ENCODE measurements at regions not wholly inside any gene's neighbourhood (a gene's known extent, or its start where the extent isn't known, plus 50 kb on each side); places are given as distances from the start of the nearest gene placed in this dataset.
"Not testable (repeated sequence)": the region's sequence is repeated elsewhere in the genome, so short reads cannot be mapped to it uniquely, and the experiment has no call there.

- Mint-ChIP-seq H3K4me1 (ENCODE audit: low read depth) (no peaks in the 10 kb centered on the region), H3K27me3 (ENCODE audit: low read depth) (peaks cover 22% of the 10 kb centered on the region), H3K36me3 (ENCODE audit: low read depth) (no peaks in the 10 kb centered on the region), H3K4me3 (ENCODE audit: unreplicated experiment) (no peak overlapping the region), H3K27ac (ENCODE audit: unreplicated experiment) (no peak overlapping the region), H3K9me3 (ENCODE audit: low read depth) (peaks cover 2% of the 10 kb centered on the region)
- no peak for TF ChIP-seq CTCF (IDR thresholded peaks at IDR 0.05)
- DNase-seq (ENCODE audit: low spot score), result no peak
Observed at GRCh38 chr2:15692551-15693377, 101.1 kb downstream of the DDX1 start.

- H3K4me1 Mint-ChIP-seq (ENCODE audit: low read depth), result no peaks in the 10 kb centered on the region
- no peak for TF ChIP-seq CTCF (IDR thresholded peaks at IDR 0.05)
- no peak for DNase-seq (ENCODE audit: low spot score)
- H3K27ac Mint-ChIP-seq (ENCODE audit: unreplicated experiment), result no peak overlapping the region
- peaks cover 19% of the 10 kb centered on the region for H3K27me3 Mint-ChIP-seq (ENCODE audit: low read depth)
- no peaks in the 10 kb centered on the region for H3K36me3 Mint-ChIP-seq (ENCODE audit: low read depth)
- no peak overlapping the region for H3K4me3 Mint-ChIP-seq (ENCODE audit: unreplicated experiment)
- H3K9me3 Mint-ChIP-seq (ENCODE audit: low read depth), result peaks cover 2% of the 10 kb centered on the region
Observed at GRCh38 chr2:15693382-15693781, 101.7 kb downstream of the DDX1 start.

GRCh38 chr2:15693926-15694588, 102.4 kb downstream of the DDX1 start:
- H3K27me3 Mint-ChIP-seq (ENCODE audit: low read depth), result peaks cover 13% of the 10 kb centered on the region
- H3K27ac Mint-ChIP-seq (ENCODE audit: unreplicated experiment), result no peak overlapping the region
- TF ChIP-seq CTCF (IDR thresholded peaks at IDR 0.05), result no peak
- DNase-seq (ENCODE audit: low spot score), result no peak
- H3K36me3 Mint-ChIP-seq (ENCODE audit: low read depth), result no peaks in the 10 kb centered on the region
- no peaks in the 10 kb centered on the region for H3K4me1 Mint-ChIP-seq (ENCODE audit: low read depth)
- peaks cover 2% of the 10 kb centered on the region for H3K9me3 Mint-ChIP-seq (ENCODE audit: low read depth)
- H3K4me3 Mint-ChIP-seq (ENCODE audit: unreplicated experiment), result no peak overlapping the region

GRCh38 chr2:15694589-15694986, 102.9 kb downstream of the DDX1 start:
- no peak overlapping the region for H3K4me3 Mint-ChIP-seq (ENCODE audit: unreplicated experiment)
- H3K36me3 Mint-ChIP-seq (ENCODE audit: low read depth), result no peaks in the 10 kb centered on the region
- TF ChIP-seq CTCF (IDR thresholded peaks at IDR 0.05), result no peak
- DNase-seq (ENCODE audit: low spot score), result no peak
- peaks cover 10% of the 10 kb centered on the region for H3K27me3 Mint-ChIP-seq (ENCODE audit: low read depth)
- H3K4me1 Mint-ChIP-seq (ENCODE audit: low read depth), result no peaks in the 10 kb centered on the region
- H3K27ac Mint-ChIP-seq (ENCODE audit: unreplicated experiment), result no peak overlapping the region
- H3K9me3 Mint-ChIP-seq (ENCODE audit: low read depth), result peaks cover 2% of the 10 kb centered on the region

GRCh38 chr2:15695582-15696330, 104.1 kb downstream of the DDX1 start:
- H3K4me3 Mint-ChIP-seq (ENCODE audit: unreplicated experiment), result no peak overlapping the region
- DNase-seq (ENCODE audit: low spot score), result no peak
- no peaks in the 10 kb centered on the region for H3K36me3 Mint-ChIP-seq (ENCODE audit: low read depth)
- no peak for TF ChIP-seq CTCF (IDR thresholded peaks at IDR 0.05)
- peaks cover 8% of the 10 kb centered on the region for H3K27me3 Mint-ChIP-seq (ENCODE audit: low read depth)
- no peak overlapping the region for H3K27ac Mint-ChIP-seq (ENCODE audit: unreplicated experiment)
- H3K9me3 Mint-ChIP-seq (ENCODE audit: low read depth), result peaks cover 2% of the 10 kb centered on the region
- no peaks in the 10 kb centered on the region for H3K4me1 Mint-ChIP-seq (ENCODE audit: low read depth)

GRCh38 chr2:15696606-15697170, 105.0 kb downstream of the DDX1 start:
- not testable (repeated sequence) for H3K27ac Mint-ChIP-seq (ENCODE audit: unreplicated experiment); DNase-seq (ENCODE audit: low spot score); H3K4me1 Mint-ChIP-seq (ENCODE audit: low read depth); H3K27me3 Mint-ChIP-seq (ENCODE audit: low read depth); H3K9me3 Mint-ChIP-seq (ENCODE audit: low read depth); H3K4me3 Mint-ChIP-seq (ENCODE audit: unreplicated experiment); H3K36me3 Mint-ChIP-seq (ENCODE audit: low read depth)

Data from chondrocyte (in vitro differentiated cells).